IPS DF 4.7 (cell line): ENCODE measurements at regions not wholly inside any gene's neighbourhood (a gene's known extent, or its start where the extent isn't known, plus 50 kb on each side); places are given as distances from the start of the nearest gene placed in this dataset.

Source experiments
- DNase-seq: peaks from one replicate; pipeline ENCODE4 v3.0.0-alpha.2; 2013; ENCODE audit warnings: low spot score; ENCODE audit errors: extremely low read depth

- no peak for DNase-seq
Measured at GRCh38 chr3:188060264-188060835, 93.6 kb upstream of the LPP start.

- no peak for DNase-seq
Measured at GRCh38 chr3:188060840-188061544, 93.0 kb upstream of the LPP start.

GRCh38 chr3:188062216-188062615 is 91.7 kb upstream of the LPP start:
- DNase-seq = no peak

GRCh38 chr3:188064831-188065493 is 89.0 kb upstream of the LPP start:
- no peak for DNase-seq

- no peak for DNase-seq
Measured at GRCh38 chr3:188066141-188066540, 87.8 kb upstream of the LPP start.

- no peak for DNase-seq
Measured at GRCh38 chr3:188067932-188068331, 86.0 kb upstream of the LPP start.

GRCh38 chr3:188068342-188068741 is 85.6 kb upstream of the LPP start:
- DNase-seq = no peak

GRCh38 chr3:188071636-188072035 is 82.3 kb upstream of the LPP start:
- DNase-seq = no peak

- DNase-seq = no peak
Measured at GRCh38 chr3:188076176-188076575, 77.8 kb upstream of the LPP start.

GRCh38 chr3:188077160-188077799 is 76.7 kb upstream of the LPP start:
- no peak for DNase-seq

GRCh38 chr3:188080091-188080490 is 73.9 kb upstream of the LPP start:
- no peak for DNase-seq

GRCh38 chr3:188082031-188082430 is 71.9 kb upstream of the LPP start:
- no peak for DNase-seq

GRCh38 chr3:188082450-188082849 is 71.5 kb upstream of the LPP start:
- no peak for DNase-seq

GRCh38 chr3:188083011-188083410 is 70.9 kb upstream of the LPP start:
- DNase-seq = no peak

GRCh38 chr3:188084752-188085583 is 69.0 kb upstream of the LPP start:
- DNase-seq = no peak

GRCh38 chr3:188085584-188086560 is 68.1 kb upstream of the LPP start:
- DNase-seq = no peak

- no peak for DNase-seq
Measured at GRCh38 chr3:188088948-188089685, 64.8 kb upstream of the LPP start.

- no peak for DNase-seq
Measured at GRCh38 chr3:188090620-188091309, 63.2 kb upstream of the LPP start.

GRCh38 chr3:188091746-188092145 is 62.2 kb upstream of the LPP start:
- DNase-seq = no peak
